Adrenal gland (tissue), 5 donors: ENCODE measurements at regions not wholly inside any gene's neighbourhood (a gene's known extent, or its start where the extent isn't known, plus 50 kb on each side); places are given as distances from the start of the nearest gene placed in this dataset.

Experiments used
- POLR2A ChIP-seq, 2 donors: fragments of 450-650 bp; IDR thresholded peaks; one replicate each; pipeline ENCODE4 v1.6.1; 2017; ENCODE audit warnings: antibody characterized with exemption in 2 of 2, mild to moderate bottlenecking in 2 of 2, moderate library complexity in 1 of 2
- TF ChIP-seq, protein P1 (sequence below), 6 experiments: fragments of 450-650 bp in 4 of 6; fragments of 200-600 bp in 2 of 6; sonication (generic) in 1 of 6; IDR thresholded peaks; 1 replicate in 5 of 6; 2 replicates in 1 of 6; pipeline versions ENCODE4 v1.5.1 to v1.8.0; 2016 to 2021; ENCODE audit warnings: antibody characterized with exemption in 6 of 6, mild to moderate bottlenecking in 2 of 6, moderate library complexity in 1 of 6
- donor health status: DM: no; HTN: no; CAD: no.

DNA sequence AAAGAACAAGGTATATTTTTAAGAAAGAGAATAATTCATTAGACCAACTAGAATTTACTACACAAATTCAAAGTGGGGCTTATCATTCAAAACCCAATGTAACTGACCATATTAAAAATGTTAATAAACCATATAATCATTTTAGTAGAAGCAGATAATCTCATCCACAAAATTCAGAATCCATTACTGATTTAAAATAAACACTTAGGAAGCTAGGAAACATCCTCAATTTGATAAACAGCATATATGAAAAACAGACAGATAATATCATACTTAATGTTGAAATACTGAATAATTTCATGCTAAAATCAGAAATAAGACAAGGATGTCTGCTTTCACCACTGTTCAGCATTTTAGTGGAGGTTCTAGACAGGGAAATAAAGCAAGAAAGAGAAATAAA lies 902.8 kb upstream of the PHF14 start:
- TF ChIP-seq, protein P1, sequence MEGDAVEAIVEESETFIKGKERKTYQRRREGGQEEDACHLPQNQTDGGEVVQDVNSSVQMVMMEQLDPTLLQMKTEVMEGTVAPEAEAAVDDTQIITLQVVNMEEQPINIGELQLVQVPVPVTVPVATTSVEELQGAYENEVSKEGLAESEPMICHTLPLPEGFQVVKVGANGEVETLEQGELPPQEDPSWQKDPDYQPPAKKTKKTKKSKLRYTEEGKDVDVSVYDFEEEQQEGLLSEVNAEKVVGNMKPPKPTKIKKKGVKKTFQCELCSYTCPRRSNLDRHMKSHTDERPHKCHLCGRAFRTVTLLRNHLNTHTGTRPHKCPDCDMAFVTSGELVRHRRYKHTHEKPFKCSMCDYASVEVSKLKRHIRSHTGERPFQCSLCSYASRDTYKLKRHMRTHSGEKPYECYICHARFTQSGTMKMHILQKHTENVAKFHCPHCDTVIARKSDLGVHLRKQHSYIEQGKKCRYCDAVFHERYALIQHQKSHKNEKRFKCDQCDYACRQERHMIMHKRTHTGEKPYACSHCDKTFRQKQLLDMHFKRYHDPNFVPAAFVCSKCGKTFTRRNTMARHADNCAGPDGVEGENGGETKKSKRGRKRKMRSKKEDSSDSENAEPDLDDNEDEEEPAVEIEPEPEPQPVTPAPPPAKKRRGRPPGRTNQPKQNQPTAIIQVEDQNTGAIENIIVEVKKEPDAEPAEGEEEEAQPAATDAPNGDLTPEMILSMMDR (IDR thresholded peaks at IDR 0.05): no peak
- TF ChIP-seq POLR2A (IDR thresholded peaks at IDR 0.05): no peak
